NCI-H446 (cell line): ENCODE measurements at regions not wholly inside any gene's neighbourhood (a gene's known extent, or its start where the extent isn't known, plus 50 kb on each side); places are given as distances from the start of the nearest gene placed in this dataset.
A peak's percentile ranks its signal among the peaks of the same experiment; 100 is the strongest.

Experiments
- DNase-seq, 2 experiments: peaks; one replicate each; lab custom pipeline; 2025; lab: John Stamatoyannopoulos, UW

DNA sequence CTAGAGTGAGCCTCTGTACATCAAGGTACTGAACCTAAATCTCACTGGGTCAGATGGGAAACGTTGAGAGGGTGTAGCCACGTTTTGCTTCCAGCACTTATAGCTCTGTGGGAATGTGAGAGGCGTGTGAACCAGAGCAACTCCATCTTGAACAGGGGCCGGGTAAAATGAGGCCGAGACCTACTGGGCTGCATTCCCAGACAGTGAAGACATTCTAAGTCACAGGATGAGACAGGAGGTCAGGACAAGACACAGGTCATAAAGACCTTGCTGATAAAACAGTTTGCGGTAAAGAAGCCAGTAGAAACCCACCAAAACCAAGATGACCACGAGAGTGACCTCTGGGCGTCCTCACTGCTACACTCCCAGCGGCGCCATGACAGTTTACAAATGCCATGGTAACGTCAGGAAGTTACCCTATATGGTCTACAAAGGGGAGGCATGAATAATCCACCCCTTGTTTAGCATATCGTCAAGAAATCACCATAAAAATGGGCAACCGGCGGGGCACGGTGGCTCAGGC is 63.4 kb upstream of the NCOR2 start:
- DNase-seq, result no peak

DNA sequence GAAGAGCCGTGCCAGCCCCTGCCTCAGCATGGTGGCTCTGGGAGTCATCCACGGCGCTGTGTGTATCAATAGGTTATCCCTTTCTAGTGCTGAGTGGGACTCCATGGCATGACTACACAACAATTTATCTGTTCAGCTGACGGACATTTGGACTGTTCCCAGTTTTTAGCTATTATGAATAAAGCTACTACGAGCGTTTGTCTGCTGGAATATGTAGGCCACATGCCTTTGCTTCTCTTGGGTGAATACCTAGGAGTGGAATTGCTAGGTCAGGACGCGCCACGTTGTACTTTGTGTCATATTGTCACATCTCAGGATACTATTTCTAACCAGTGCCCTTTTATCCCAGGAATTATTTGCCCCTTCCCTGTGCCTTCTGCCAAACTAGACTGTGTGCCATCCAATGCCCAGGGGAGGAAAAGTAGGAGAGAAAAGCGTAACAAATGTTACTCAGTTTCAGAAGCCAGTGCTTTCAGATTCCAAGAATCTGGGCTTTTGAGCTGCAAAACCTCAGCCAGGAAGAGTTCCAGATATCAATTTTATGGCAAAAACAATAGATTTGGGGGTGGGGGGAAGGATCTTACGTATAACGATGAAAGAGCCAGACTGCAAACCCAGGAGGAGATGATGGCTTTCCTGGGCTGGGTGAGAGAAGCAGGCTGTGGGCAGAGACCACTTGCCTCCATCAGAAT is 62.5 kb upstream of the NCOR2 start:
- DNase-seq, result peak in 1 of 2 experiments; percentile 66

DNA sequence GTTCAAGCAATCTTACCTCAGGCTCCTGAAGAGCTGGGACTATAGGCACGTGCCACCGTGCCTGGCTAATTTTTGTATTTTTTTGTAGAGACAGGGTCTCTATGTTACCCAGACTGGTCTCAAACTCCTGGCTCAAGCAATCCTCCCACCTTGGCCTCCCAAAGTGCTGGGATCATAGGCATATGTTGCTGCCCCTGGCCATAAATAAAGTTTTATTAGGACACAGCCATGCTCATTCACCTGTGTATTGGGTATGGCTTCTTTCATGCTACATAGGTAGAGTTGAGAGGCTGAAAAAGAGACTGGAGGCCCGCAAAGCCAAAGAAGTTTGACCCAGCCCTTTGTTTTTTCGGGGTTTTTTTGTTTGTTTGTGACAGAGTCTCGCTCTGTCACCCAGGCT is 61.7 kb upstream of the NCOR2 start:
- no peak for DNase-seq

DNA sequence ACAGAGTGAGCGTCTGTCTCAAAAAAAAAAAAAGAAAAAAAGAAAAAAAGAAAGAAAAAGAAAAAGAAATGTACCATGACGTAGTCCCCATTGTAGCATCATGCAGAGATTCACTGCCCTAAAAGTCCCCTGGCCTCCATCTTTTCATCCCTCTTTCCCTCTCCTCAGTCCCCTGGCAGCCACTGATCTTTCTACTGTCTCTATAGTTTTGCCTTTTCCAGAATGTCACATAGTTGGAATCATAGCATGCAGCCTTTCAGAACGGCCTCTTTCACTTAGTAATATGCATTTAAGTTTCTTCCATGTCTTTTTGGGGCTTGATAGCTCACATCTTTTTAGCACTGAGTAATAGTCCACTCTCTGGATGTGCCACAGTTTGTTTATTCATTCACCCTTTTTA is 60.5 kb upstream of the NCOR2 start:
- no peak for DNase-seq

DNA sequence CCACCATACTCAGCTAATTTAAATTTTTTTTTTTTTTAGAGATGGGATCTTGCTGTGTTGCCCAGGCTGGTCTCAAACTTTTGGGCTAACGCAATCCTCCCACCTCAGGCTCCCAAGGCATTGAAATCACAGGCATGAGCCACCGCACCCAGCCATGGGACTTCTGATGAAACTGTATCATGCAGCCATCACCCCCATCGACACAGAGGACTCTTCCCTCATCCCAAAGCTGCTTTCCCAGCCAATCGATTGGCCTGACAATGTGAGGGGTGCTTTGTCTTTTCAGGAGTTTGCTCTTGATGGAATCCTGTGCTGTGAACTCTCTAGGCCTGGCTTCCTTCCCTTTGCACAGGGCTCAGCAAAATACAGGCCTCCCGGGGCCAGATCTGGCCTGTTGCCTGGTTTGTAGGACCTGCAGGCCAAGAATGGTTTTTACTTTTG is 59.6 kb upstream of the NCOR2 start:
- peak; percentile 43 to 64 for DNase-seq

DNA sequence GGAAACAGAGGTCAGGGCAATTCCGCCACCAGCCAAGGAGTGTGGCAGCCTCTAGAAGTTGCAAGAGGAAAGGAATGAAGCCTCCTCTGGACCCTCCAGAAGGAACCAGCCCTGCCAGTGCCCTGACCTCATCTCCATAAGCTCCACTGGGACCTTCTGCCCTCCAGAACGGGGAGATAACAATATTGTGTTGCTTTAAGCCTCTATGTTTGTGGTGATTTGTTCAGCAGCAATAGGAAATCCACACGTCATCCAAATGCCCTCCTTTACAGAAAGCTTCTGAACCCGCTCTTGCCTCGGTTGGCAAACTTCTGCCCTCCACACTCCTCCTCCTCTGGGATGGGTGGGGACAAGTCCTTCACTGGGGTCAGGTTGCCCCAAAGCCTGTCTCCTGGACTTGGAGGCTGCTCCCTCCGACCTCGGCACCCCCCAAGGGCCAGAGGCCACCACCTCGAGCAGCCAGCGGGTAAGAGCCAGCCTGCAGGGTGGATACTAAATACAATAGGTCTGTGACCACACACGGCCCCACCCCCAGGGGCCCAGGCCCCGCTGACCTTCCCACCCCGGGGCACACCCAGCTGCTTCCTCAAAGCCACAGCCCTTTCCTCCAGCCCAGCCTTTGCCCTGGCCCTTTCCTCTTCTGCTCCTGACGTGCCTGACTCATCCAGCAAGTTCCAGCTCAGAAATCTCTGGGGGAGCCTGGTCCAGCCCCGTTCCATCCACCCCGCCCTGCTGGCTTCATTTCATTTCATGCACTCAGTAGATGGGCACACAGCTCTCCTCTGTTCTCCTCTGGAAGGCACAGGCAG is 58.7 kb upstream of the NCOR2 start:
- no peak for DNase-seq

DNA sequence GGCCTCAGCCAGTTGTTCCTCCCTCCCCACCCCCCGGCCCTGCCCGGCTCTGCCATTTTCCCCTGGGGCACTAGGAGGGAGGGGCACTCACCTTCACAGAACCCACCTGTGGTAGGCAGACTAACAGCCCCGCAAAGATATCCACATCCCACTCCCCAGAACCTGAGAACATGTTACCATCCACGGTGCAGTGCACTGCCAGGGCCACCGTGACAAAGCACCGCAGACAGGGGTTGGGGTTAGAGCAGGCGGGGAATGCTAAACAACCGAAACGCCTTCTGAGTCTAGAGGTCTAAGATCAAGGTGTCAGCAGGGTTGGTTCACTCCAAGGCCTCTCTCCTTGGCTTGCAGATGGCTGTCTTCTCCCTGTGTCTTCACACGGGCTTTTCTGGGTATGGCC is 57.4 kb upstream of the NCOR2 start:
- DNase-seq, result no peak

DNA sequence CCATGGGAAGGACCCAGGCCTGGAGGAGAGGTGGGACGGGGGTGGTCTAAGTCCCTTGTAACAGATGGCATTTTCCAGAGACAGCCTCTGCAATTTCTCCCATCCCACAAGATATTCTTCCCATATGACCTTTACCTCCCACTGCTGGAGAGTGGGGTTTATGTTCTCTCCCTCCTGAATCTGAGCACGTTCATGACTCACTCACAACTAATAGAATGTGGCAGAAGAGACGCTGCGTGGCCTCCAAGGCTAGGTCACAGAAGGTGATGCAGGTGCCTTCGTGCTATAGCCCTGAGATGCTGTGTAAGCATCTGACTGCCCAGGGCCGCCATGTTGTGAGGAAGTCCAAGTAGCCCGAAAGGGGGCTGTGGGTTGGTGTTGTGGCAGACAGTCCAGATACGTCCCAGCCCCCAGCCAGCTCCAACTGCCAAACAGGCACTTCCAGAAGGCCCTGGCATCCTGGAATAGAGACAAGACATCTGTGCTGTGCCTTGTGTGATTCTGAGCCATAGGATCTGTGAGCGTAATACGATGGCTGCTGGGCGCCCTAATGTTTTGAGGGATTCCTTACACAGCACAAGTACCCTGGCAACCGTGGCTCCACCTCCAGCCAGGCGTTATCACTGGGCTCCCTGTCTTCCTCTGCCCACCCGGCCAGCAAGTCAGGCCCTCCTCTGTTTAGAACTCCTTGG is 56.1 kb upstream of the NCOR2 start:
- peak in 1 of 2 experiments; percentile 68 for DNase-seq

DNA sequence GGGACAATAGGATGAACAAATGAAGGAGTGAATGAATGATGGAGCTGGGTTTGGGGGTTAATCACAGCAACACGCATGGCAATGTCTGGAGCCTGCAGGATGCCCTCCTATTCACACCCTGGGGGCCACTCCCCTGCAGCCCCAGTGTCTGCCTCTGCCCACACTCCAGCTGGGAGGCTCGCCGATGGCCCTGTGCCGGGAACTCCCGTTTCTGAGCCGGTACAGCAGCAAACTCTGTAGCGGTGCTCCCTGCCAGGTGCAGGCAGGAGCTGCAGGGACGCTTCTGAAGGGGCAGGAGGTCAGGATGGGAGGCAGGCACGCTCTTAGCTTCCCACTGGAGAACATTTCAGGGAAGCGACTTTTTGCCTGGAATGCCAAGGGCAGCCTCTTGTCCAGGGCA is 55.4 kb upstream of the NCOR2 start:
- no peak for DNase-seq

DNA sequence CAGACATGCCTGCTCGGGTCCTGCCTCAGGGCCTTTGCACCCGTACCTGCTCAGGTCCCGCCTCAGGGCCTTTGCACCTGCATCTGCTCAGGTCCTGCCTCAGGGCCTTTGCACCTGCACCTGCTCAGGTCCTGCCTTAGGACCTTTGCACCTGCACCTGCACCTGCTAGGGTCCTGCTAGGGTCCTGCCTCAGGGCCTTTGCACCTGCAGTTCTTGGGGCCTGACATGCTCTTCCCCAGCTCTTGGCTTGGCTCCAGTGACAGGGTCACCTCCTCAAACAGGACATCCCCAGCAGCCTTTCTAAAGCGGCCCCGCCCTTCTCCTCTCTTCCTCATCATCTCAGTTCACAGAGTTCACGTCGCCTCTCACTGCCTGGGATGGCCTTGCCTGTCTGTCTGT is 54.9 kb upstream of the NCOR2 start:
- no peak for DNase-seq

DNA sequence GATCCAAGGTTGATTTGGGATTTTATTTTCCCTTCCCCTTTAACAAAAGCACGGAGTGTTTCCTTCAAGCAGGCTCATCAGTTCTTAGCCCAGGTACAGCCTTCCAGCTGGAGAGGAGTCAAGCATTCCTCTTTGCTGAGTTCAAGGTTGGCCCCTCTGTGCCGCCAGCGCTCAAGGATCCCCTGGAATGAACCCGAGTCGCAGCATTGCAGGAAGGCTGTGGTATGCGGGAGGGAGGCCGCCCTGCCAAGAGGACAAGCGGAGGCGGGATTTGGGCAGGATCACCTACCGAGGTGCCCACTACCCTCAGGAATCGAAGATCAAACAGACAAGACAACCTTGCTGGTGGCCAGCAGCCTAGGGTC is 53.9 kb upstream of the NCOR2 start:
- peak in 1 of 2 experiments; percentile 71 for DNase-seq

DNA sequence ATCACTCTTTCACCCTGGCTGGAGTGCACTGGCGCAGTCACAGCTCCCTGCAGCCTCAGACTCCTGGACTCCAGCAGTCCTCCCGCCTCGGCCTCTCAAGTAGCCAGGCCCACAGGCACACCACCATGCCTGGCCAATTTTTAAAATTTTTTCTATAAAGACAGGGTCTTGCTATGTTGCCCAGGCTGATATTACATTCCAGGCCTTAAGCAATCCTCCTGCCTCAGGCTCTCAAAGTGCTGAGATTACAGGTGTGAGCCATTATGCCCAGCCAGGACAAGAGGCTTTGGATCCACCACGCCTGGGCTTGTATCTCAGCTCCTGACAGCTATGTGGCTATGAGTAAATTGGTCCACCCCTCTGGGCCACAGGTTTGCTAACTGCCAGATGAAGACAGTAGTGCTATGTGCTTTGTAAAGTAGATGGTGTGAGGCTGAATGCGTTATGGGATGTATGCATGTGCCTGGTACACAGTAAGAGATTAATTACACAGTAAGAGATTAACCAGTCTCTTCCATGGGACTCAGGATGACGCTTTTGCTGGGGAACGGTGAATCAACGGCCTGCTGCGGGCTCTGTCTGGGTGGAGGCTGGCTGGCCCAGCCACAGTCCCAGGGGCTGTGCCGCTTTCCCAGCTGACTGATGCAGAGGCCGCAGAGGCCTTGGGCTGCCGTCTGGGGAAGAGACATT is 53.3 kb upstream of the NCOR2 start:
- no peak for DNase-seq

DNA sequence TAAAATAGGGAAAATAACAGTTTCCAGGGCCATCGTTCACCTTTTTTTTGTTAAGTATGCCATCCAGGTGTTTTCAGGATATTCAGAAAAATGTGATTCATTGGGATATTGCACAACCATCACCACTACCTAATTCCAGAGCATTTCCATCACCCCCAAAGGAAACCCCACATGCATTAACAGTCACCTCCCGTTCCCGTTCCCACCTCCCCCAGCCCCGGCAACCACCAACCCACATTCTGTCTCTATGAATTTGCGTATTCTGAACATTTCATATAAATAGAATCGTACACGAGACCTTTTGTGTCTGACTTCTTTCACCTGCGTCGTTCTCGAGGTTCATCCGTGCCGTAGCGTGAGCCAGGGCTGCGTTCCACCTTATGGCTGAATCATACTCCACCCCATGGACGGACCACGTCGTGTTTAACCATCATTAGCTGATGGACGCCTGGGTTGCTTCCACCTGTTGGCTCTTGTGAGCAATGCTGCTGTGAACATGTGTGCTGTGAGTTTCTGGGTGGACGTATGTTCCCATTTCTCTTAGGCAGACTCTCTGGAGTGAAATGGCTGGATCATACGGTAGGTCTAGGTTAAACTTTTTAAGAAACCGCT is 51.0 kb upstream of the NCOR2 start:
- DNase-seq, result no peak

DNA sequence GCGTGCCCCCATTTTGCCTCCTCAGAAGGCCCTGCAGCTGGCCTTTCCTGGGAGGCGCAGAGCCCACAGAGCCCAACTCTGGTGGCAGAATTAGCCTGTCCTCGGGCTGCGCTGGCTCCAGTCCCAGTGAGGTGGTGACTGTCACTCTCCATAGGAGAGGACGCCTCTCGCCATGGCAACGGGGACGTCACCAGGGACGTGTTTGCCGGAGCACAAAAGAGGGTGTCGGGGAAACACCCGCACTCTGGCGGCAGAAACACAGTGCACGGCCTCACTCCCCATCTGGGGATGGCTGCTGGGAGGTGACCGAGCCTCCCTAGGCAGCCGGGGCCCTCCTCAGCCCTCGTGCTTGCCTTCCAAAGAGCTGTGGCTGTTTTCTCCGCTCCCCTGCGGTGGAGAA is 50.2 kb upstream of the NCOR2 start:
- no peak for DNase-seq
